Neutrophil (primary cell): ENCODE measurements at regions not wholly inside any gene's neighbourhood (a gene's known extent, or its start where the extent isn't known, plus 50 kb on each side); places are given as distances from the start of the nearest gene placed in this dataset.

Experiments used
- H3K27ac ChIP-seq: fragments of 200-600 bp; sonication (generic); 2 replicates; pipeline ENCODE4 v1.5.1; 2016; ENCODE audit warnings: mild to moderate bottlenecking, moderate library complexity
- H3K27me3 ChIP-seq: fragments of 200-600 bp; sonication (generic); 2 replicates; pipeline ENCODE4 v1.6.0; 2016; ENCODE audit warnings: mild to moderate bottlenecking
- H3K36me3 ChIP-seq: fragments of 200-600 bp; sonication (generic); 2 replicates; pipeline ENCODE4 v1.5.1; 2017
- H3K4me1 ChIP-seq, 2 experiments: fragments of 200-600 bp in 1 of 2; sonication (generic) in 1 of 2; 1 replicate in 1 of 2; 2 replicates in 1 of 2; pipeline versions ENCODE4 v1.5.1 to v1.6.1; 2013 to 2016; ENCODE audit warnings: low read depth in 1 of 2, low read length in 1 of 2, mild to moderate bottlenecking in 1 of 2, moderate library complexity in 1 of 2; ENCODE audit not compliant: control insufficient read depth in 1 of 2, insufficient read depth in 1 of 2
- H3K4me3 ChIP-seq, 2 experiments: fragments of 200-600 bp in 1 of 2; sonication (generic) in 1 of 2; 1 replicate in 1 of 2; 2 replicates in 1 of 2; pipeline ENCODE4 v1.5.1; 2013 to 2016; ENCODE audit warnings: low read depth in 1 of 2, low read length in 1 of 2, mild to moderate bottlenecking in 1 of 2, moderate library complexity in 1 of 2
- H3K9me3 ChIP-seq: fragments of 200-600 bp; sonication (generic); 2 replicates; pipeline ENCODE4 v1.5.1; 2016
- TF ChIP-seq, protein P1 (sequence below): fragments of 200-600 bp; sonication (generic); IDR thresholded peaks from 2 replicates; pipeline ENCODE4 v1.5.1; 2016; ENCODE audit warnings: antibody characterized with exemption

- H3K27ac ChIP-seq = peak overlapping the region; percentile 60
- H3K4me3 ChIP-seq = peak overlapping the region; percentile 16 to 24
- H3K27me3 ChIP-seq = peaks cover 4% of the 10 kb centered on the region
- H3K9me3 ChIP-seq = no peaks in the 10 kb centered on the region
- H3K4me1 ChIP-seq = peaks cover 8 to 14% of the 10 kb centered on the region in 2 experiments
- no peaks in the 10 kb centered on the region for H3K36me3 ChIP-seq
- TF ChIP-seq, protein P1, sequence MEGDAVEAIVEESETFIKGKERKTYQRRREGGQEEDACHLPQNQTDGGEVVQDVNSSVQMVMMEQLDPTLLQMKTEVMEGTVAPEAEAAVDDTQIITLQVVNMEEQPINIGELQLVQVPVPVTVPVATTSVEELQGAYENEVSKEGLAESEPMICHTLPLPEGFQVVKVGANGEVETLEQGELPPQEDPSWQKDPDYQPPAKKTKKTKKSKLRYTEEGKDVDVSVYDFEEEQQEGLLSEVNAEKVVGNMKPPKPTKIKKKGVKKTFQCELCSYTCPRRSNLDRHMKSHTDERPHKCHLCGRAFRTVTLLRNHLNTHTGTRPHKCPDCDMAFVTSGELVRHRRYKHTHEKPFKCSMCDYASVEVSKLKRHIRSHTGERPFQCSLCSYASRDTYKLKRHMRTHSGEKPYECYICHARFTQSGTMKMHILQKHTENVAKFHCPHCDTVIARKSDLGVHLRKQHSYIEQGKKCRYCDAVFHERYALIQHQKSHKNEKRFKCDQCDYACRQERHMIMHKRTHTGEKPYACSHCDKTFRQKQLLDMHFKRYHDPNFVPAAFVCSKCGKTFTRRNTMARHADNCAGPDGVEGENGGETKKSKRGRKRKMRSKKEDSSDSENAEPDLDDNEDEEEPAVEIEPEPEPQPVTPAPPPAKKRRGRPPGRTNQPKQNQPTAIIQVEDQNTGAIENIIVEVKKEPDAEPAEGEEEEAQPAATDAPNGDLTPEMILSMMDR = no peak
These were observed 65.8 kb upstream of the SMIM36 start for GRCh38 chr17:55576996-55577586.

DNA sequence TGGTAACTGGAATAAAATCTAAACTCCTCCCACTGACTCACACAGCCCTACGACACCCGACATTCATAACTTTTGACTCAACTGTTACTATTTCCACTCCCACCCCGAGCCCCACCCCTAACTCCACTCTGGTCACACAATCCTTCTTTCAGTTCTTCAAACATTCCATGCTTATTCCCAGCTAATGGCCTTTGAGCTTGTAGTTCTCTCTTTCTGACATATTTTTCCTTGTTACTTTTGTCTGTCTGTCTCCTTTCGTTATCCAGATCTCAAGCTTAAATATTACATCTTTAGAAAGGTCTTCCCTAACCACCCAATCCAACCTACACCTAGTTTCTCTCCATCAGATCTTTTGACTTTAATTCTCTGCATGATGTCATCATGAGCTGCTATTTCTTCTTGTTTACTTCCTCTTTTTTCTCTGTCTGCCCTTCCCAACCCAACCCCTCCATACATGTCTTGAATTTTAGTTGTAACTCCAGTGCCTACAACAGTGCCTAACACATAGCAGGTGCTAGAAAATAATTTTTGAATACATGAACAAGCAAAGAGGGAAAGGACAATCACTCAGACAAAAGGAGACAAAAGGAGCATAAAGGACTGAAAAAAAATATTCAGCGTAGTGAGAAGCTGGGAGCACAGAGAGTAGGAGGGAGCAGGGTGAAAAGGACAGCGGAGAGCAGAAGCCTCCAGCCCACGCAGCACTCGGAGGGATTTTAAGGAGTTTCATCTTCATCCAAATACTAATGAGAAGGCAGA is 65.2 kb upstream of the SMIM36 start:
- Histone ChIP-seq H3K27ac (peak overlapping the region; percentile 60), H3K4me3 (peak overlapping the region; percentile 16 to 24)

GRCh38 chr17:55575058-55575636 is 63.9 kb upstream of the SMIM36 start:
- no peaks in the 10 kb centered on the region for H3K36me3 ChIP-seq

More for the DNA sequence above, 65.2 kb upstream of the SMIM36 start:
- Histone ChIP-seq H3K27me3 (no peaks in the 10 kb centered on the region), H3K36me3 (no peaks in the 10 kb centered on the region), H3K9me3 (no peaks in the 10 kb centered on the region), H3K4me1 (peaks cover 8 to 14% of the 10 kb centered on the region in 2 experiments)
- TF ChIP-seq, protein P1 = no peak

GRCh38 chr17:55572599-55572998 is 61.3 kb upstream of the SMIM36 start:
- H3K27me3 ChIP-seq = no peaks in the 10 kb centered on the region
- no peaks in the 10 kb centered on the region for H3K36me3 ChIP-seq
- H3K9me3 ChIP-seq = no peaks in the 10 kb centered on the region
- no peak overlapping the region for H3K4me3 ChIP-seq
- TF ChIP-seq, protein P1 = no peak
- peaks cover 8 to 14% of the 10 kb centered on the region in 2 experiments for H3K4me1 ChIP-seq
- H3K27ac ChIP-seq = no peak overlapping the region

More at GRCh38 chr17:55575058-55575636, 63.9 kb upstream of the SMIM36 start:
- Histone ChIP-seq H3K4me1 (peaks cover 8 to 14% of the 10 kb centered on the region in 2 experiments), H3K27ac (no peak overlapping the region), H3K27me3 (no peaks in the 10 kb centered on the region), H3K4me3 (no peak overlapping the region), H3K9me3 (no peaks in the 10 kb centered on the region)
- TF ChIP-seq, protein P1 = no peak

DNA sequence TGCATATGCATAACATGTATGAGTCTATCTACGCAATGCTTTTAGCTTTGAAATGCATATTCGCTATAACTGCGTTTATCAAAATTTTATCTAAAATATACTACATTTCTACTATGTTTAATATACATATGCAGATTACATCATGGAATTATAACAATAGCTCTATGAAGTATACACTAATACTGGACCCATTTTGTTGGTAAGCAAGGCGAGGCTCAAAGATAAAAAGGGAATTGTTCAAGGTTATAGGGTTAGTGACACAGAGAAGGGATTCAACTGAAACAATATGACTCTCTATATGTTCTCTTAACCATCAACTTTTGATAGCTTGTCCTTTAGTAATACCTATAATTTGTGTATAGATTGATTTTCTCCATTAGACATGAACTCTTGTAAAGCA is 60.9 kb upstream of the SMIM36 start:
- Histone ChIP-seq H3K27me3 (no peaks in the 10 kb centered on the region), H3K36me3 (no peaks in the 10 kb centered on the region), H3K4me1 (peaks cover 7 to 11% of the 10 kb centered on the region in 2 experiments), H3K27ac (no peak overlapping the region), H3K9me3 (no peaks in the 10 kb centered on the region), H3K4me3 (no peak overlapping the region)
- TF ChIP-seq, protein P1 = no peak
